HCT116 (cell line): ENCODE measurements at regions not wholly inside any gene's neighbourhood (a gene's known extent, or its start where the extent isn't known, plus 50 kb on each side); places are given as distances from the start of the nearest gene placed in this dataset.

Experiments
- ATAC-seq: fragments of 200-7000 bp; cut with Tn5 transposase; 2 replicates; pipeline ENCODE4 v1.9.1; 2020; ENCODE audit warnings: mild to moderate bottlenecking, moderate library complexity
- BruUV-seq: library from RNA; stranded (reverse); fragments of 400-500 nt; replicated peaks from 2 replicates; lab custom pipeline; 2021; lab: Mats Ljungman, UMichigan
- CTCF ChIA-PET: fragments of 300-600 bp; sonication (Branson Sonifier 250); formaldehyde crosslinking; loops from one replicate; lab custom pipeline; 2021; ENCODE audit warnings: antibody characterized with exemption; lab: Charles Lee
- POLR2A ChIA-PET: fragments of 300-600, 350-600 bp; sonication (Branson Sonifier 250); formaldehyde crosslinking; loops from one replicate; lab custom pipeline; 2021; ENCODE audit warnings: antibody characterized with exemption; lab: Charles Lee
- RAD21 ChIA-PET, 2 experiments: fragments of 300-600 bp; sonication (Branson Sonifier 250); formaldehyde crosslinking; loops; one replicate each; lab custom pipeline; 2023; ENCODE audit warnings: low total read pairs in 2 of 2; ENCODE audit not compliant: uncharacterized antibody in 2 of 2, unreplicated experiment in 2 of 2, low non-redundant PET in 1 of 2; lab: Charles Lee
- DNase-seq: peaks from one replicate; pipeline ENCODE4 v3.0.0-alpha.2; 2010; ENCODE audit warnings: low read depth, low spot score
- H2AFZ ChIP-seq: fragments of 200-600 bp; shearing (Covaris generic), sonication (generic); 2 replicates; pipeline ENCODE4 v1.6.1; 2017; ENCODE audit warnings: low read depth, mixed run types, mixed read lengths, antibody characterized with exemption, low read length; ENCODE audit not compliant: poor library complexity, severe bottlenecking
- H3K27ac ChIP-seq: 2 replicates; pipeline ENCODE4 v1.5.1; 2012; ENCODE audit warnings: low read depth, low read length
- H3K27me3 ChIP-seq: fragments of 200-600 bp; sonication (generic); 2 replicates; pipeline ENCODE4 v1.6.1; 2016; ENCODE audit warnings: mixed run types, low read length, mixed read lengths; ENCODE audit not compliant: insufficient read depth
- H3K36me3 ChIP-seq, 2 experiments: fragments of 200-500 bp in 1 of 2; fragments of 200-600 bp in 1 of 2; sonication (Bioruptor generic) in 1 of 2; sonication (generic) in 1 of 2; 2 replicates each; pipeline versions ENCODE4 v1.5.1 to v1.6.1; 2014 to 2016; ENCODE audit warnings: low read length in 2 of 2, inconsistent platforms in 1 of 2, mixed read lengths in 1 of 2, mixed run types in 1 of 2; ENCODE audit not compliant: insufficient read depth in 2 of 2, control insufficient read depth in 1 of 2
- H3K4me1 ChIP-seq, 2 experiments: fragments of 200-600 bp in 1 of 2; sonication (generic) in 1 of 2; 2 replicates each; pipeline versions ENCODE4 v1.5.1 to v1.6.1; 2012 to 2017; ENCODE audit warnings: low read length in 2 of 2, inconsistent platforms in 1 of 2, mild to moderate bottlenecking in 1 of 2, mixed read lengths in 1 of 2, mixed run types in 1 of 2, moderate library complexity in 1 of 2; ENCODE audit not compliant: insufficient read depth in 2 of 2, control insufficient read depth in 1 of 2
- H3K4me2 ChIP-seq: fragments of 200-600 bp; sonication (generic); 2 replicates; pipeline ENCODE4 v1.6.1; 2017; ENCODE audit warnings: mixed run types, low read length, mixed read lengths
- H3K4me3 ChIP-seq, 2 experiments: fragments of 200-600 bp in 1 of 2; sonication (generic) in 1 of 2; replicated peaks in 1 of 2; 2 replicates each; pipeline ENCODE4 v1.5.1; 2011 to 2016; ENCODE audit warnings: low read length in 2 of 2, control low read depth in 1 of 2, low read depth in 1 of 2, mild to moderate bottlenecking in 1 of 2, mixed read lengths in 1 of 2, mixed run types in 1 of 2
- H3K79me2 ChIP-seq: fragments of 200-600 bp; sonication (generic); 2 replicates; pipeline ENCODE4 v1.6.1; 2017; ENCODE audit warnings: mild to moderate bottlenecking, mixed run types, low read length, moderate library complexity, mixed read lengths; ENCODE audit not compliant: insufficient read depth
- H3K9ac ChIP-seq: fragments of 200-600 bp; sonication (generic); 2 replicates; pipeline ENCODE4 v1.6.1; 2016; ENCODE audit warnings: low read length, mixed read lengths
- H3K9me2 ChIP-seq: fragments of 200-600 bp; sonication (generic), shearing (Covaris generic); 2 replicates; pipeline ENCODE4 v1.6.1; 2017; ENCODE audit warnings: mixed run types, mild to moderate bottlenecking, moderate library complexity; ENCODE audit not compliant: insufficient read depth
- H3K9me3 ChIP-seq, 2 experiments: fragments of 200-500 bp in 1 of 2; fragments of 200-600 bp in 1 of 2; sonication (Bioruptor generic) in 1 of 2; sonication (generic) in 1 of 2; 2 replicates each; pipeline ENCODE4 v1.6.1; 2014 to 2017; ENCODE audit warnings: low read length in 2 of 2, mixed read lengths in 2 of 2, inconsistent platforms in 1 of 2, low read depth in 1 of 2, mild to moderate bottlenecking in 1 of 2, mixed run types in 1 of 2, moderate library complexity in 1 of 2; ENCODE audit not compliant: control insufficient read depth in 1 of 2, insufficient read depth in 1 of 2
- H4K20me1 ChIP-seq: fragments of 200-600 bp; sonication (generic), shearing (Covaris generic); 2 replicates; pipeline ENCODE4 v1.6.1; 2017; ENCODE audit warnings: mixed run types, mild to moderate bottlenecking, moderate library complexity; ENCODE audit not compliant: insufficient read depth
- EGR1 ChIP-seq: IDR thresholded peaks from 2 replicates; pipeline ENCODE4 v1.6.1; 2012; ENCODE audit warnings: low read depth
- ELF1 ChIP-seq: IDR thresholded peaks from 2 replicates; pipeline ENCODE4 v1.6.1; 2012; ENCODE audit warnings: low read depth, borderline replicate concordance
- EZH2phosphoT487 ChIP-seq: fragments of 200-600 bp; IDR thresholded peaks from 2 replicates; pipeline ENCODE4 v1.6.1; 2018; ENCODE audit warnings: antibody characterized with exemption, borderline replicate concordance
- FOSL1 ChIP-seq: IDR thresholded peaks from 2 replicates; pipeline ENCODE4 v1.6.1; 2012; ENCODE audit warnings: low read depth
- POLR2A ChIP-seq: IDR thresholded peaks from 2 replicates; pipeline ENCODE4 v1.7.0; 2011; ENCODE audit warnings: borderline replicate concordance; ENCODE audit not compliant: insufficient read depth, insufficient read length; ENCODE audit errors: extremely low read depth
- POLR2AphosphoS5 ChIP-seq: IDR thresholded peaks from 2 replicates; pipeline ENCODE4 v1.6.1; 2011; ENCODE audit warnings: mild to moderate bottlenecking, low read depth, low read length, moderate library complexity
- RAD21 ChIP-seq: IDR thresholded peaks from 2 replicates; pipeline ENCODE4 v1.6.1; 2012; ENCODE audit warnings: low read depth, mild to moderate bottlenecking
- SIN3A ChIP-seq: IDR thresholded peaks from 2 replicates; pipeline ENCODE4 v1.6.1; 2012; ENCODE audit warnings: low read depth
- SP1 ChIP-seq: IDR thresholded peaks from 2 replicates; pipeline ENCODE4 v1.6.1; 2012; ENCODE audit warnings: low read depth
- SRF ChIP-seq: IDR thresholded peaks from 2 replicates; pipeline ENCODE4 v1.6.1; 2012; ENCODE audit warnings: low read depth
- TCF7L2 ChIP-seq: IDR thresholded peaks from 2 replicates; pipeline ENCODE4 v1.7.0; 2011; ENCODE audit warnings: borderline replicate concordance, inconsistent platforms; ENCODE audit not compliant: insufficient read depth, insufficient read length; ENCODE audit errors: extremely low read depth
- YY1 ChIP-seq: IDR thresholded peaks from 2 replicates; pipeline ENCODE4 v1.6.1; 2011; ENCODE audit warnings: low read length, low read depth, moderate library complexity, mild to moderate bottlenecking; ENCODE audit not compliant: insufficient replicate concordance; ENCODE audit errors: extremely low read depth
- ZFX ChIP-seq: fragments of 450-650 bp; IDR thresholded peaks from 2 replicates; pipeline ENCODE4 v1.6.1; 2017
- intact Hi-C: fragments of 100-400 bp; cut with micrococcal nuclease; formaldehyde crosslinking; loops from 2 replicates; pipeline ENCODE4 v1.10.0; 2022
- TF ChIP-seq, protein P1 (sequence below), 3 experiments: fragments of 200-600 bp in 1 of 3; sonication (generic) in 1 of 3; IDR thresholded peaks in 2 of 3; conservative IDR thresholded peaks in 1 of 3; 2 replicates each; pipeline ENCODE4 v1.5.1; 2012 to 2017; ENCODE audit warnings: low read depth in 2 of 3, low read length in 2 of 3, antibody characterized with exemption in 1 of 3, borderline replicate concordance in 1 of 3, control low read depth in 1 of 3, mild to moderate bottlenecking in 1 of 3, mixed read lengths in 1 of 3, mixed run types in 1 of 3, moderate library complexity in 1 of 3; ENCODE audit not compliant: insufficient read depth in 1 of 3
- TF ChIP-seq, protein P2 (sequence below): IDR thresholded peaks from 2 replicates; pipeline ENCODE4 v1.6.1; 2012
- TF ChIP-seq, protein P3 (sequence below): IDR thresholded peaks from 2 replicates; pipeline ENCODE4 v1.6.1; 2011; ENCODE audit warnings: mild to moderate bottlenecking, low read length, moderate library complexity; ENCODE audit not compliant: insufficient replicate concordance; ENCODE audit errors: extremely low read depth
- TF ChIP-seq, protein P4 (sequence below): IDR thresholded peaks from 2 replicates; pipeline ENCODE4 v1.6.1; 2012

DNA sequence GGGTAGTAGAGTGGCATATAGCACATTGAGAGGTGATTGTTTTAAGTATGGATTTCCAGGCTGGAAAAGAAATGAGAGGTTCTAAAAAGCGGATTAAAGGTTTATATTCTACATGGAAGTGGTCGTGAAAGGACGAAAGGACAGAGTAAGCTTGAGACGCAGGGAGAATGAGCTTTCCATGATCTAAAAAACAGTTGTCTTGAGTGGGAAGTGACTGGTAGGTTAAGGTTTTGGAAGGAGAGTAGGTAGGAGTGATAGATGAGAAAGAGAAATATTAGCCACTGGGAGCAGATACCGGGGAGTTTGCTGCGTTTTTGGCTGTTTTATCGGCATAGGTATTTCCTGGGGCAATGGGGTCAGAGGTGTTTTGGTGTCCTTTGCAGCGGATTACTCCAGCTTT, 750.6 kb upstream of the ADGRB3 start (continued):
- TF ChIP-seq, protein P1, sequence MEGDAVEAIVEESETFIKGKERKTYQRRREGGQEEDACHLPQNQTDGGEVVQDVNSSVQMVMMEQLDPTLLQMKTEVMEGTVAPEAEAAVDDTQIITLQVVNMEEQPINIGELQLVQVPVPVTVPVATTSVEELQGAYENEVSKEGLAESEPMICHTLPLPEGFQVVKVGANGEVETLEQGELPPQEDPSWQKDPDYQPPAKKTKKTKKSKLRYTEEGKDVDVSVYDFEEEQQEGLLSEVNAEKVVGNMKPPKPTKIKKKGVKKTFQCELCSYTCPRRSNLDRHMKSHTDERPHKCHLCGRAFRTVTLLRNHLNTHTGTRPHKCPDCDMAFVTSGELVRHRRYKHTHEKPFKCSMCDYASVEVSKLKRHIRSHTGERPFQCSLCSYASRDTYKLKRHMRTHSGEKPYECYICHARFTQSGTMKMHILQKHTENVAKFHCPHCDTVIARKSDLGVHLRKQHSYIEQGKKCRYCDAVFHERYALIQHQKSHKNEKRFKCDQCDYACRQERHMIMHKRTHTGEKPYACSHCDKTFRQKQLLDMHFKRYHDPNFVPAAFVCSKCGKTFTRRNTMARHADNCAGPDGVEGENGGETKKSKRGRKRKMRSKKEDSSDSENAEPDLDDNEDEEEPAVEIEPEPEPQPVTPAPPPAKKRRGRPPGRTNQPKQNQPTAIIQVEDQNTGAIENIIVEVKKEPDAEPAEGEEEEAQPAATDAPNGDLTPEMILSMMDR (IDR thresholded peaks at IDR 0.05 in 2 of 3, conservative IDR thresholded peaks at IDR 0.05 in 1 of 3; ENCODE audit: borderline replicate concordance in 1 of 3, insufficient read depth in 1 of 3, low read depth in 2 of 3, low read length in 2 of 3) = no peak
- TF ChIP-seq RAD21 = no peak
- TF ChIP-seq SRF = no peak
- TF ChIP-seq, protein P2, sequence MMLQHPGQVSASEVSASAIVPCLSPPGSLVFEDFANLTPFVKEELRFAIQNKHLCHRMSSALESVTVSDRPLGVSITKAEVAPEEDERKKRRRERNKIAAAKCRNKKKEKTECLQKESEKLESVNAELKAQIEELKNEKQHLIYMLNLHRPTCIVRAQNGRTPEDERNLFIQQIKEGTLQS = no peak

DNA sequence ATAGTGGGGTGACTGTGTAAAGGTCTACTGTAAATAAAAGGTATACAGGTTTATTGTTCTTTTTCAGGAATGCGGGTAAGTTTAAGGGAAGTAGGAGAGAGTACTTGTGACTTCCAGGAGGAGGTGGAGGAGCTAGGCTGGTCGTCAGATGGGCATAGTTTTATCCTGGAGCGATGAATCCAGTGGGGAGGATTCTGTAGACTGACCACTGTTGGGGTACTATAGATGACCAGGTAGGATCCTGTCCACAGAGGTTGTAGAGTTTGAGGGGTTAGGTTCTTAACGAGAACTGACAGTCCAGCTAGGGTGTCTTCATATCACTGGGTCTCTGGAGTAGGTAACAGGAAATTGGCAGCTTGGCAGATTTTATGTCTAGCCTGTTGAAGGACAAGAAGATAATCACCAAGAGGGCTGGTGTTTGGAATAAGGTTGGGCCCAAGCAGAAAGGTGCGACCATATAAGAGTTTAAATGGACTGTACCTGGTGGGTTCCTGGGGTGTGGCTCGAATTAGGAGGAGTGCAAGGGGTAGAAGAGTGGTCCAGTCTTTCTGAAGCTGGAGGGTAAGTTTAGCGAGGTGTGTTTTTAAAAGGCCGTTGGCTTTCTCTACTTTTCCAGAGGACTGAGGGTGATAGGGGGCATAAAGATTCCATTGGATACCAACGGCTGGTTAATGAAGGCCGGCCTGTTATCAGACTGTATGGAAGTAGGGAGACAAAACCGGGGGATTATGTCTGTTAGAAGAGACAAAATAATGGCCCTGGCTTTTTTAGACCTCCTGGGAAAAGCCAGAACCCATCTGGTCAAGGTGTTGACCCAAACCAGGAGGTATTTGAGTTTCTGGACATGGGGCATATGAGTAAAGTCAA, 751.3 kb upstream of the ADGRB3 start:
- Histone ChIP-seq H3K79me2 (no peaks in the 10 kb centered on the region), H3K4me3 (no peak overlapping the region), H3K27ac (no peak overlapping the region), H3K4me1 (no peaks in the 10 kb centered on the region), H4K20me1 (no peaks in the 10 kb centered on the region), H3K9ac (no peak overlapping the region), H3K9me3 (peaks cover 5 to 20% of the 10 kb centered on the region in 2 experiments; a peak in 2 of 4 replicates), H3K9me2 (no peaks in the 10 kb centered on the region), H3K4me2 (no peak overlapping the region), H3K27me3 (no peaks in the 10 kb centered on the region), H2AFZ (no peak overlapping the region), H3K36me3 (no peaks in the 10 kb centered on the region)
- CTCF ChIA-PET = no interaction called here
- BruUV-seq = no TSS peak
- DNase-seq (no peak), ATAC-seq (no peak)
- RAD21 ChIA-PET = no interaction called here
- intact Hi-C loops = no loop called here
- POLR2A ChIA-PET = no interaction called here
- TF ChIP-seq ZFX = no peak
- no peak for TF ChIP-seq POLR2A
- TF ChIP-seq SIN3A = no peak
- no peak for TF ChIP-seq POLR2AphosphoS5
- no peak for TF ChIP-seq SRF
- no peak for TF ChIP-seq EZH2phosphoT487
- TF ChIP-seq TCF7L2 = no peak
- TF ChIP-seq EGR1 = no peak
- TF ChIP-seq, protein P3, sequence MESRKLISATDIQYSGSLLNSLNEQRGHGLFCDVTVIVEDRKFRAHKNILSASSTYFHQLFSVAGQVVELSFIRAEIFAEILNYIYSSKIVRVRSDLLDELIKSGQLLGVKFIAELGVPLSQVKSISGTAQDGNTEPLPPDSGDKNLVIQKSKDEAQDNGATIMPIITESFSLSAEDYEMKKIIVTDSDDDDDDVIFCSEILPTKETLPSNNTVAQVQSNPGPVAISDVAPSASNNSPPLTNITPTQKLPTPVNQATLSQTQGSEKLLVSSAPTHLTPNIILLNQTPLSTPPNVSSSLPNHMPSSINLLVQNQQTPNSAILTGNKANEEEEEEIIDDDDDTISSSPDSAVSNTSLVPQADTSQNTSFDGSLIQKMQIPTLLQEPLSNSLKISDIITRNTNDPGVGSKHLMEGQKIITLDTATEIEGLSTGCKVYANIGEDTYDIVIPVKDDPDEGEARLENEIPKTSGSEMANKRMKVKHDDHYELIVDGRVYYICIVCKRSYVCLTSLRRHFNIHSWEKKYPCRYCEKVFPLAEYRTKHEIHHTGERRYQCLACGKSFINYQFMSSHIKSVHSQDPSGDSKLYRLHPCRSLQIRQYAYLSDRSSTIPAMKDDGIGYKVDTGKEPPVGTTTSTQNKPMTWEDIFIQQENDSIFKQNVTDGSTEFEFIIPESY = no peak
- no peak for TF ChIP-seq FOSL1
- TF ChIP-seq YY1 = no peak
- no peak for TF ChIP-seq SP1
- TF ChIP-seq, protein P2 = no peak
- TF ChIP-seq, protein P4, sequence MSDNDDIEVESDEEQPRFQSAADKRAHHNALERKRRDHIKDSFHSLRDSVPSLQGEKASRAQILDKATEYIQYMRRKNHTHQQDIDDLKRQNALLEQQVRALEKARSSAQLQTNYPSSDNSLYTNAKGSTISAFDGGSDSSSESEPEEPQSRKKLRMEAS = no peak
- no peak for TF ChIP-seq ELF1
